ENCODE measurements at regions not wholly inside any gene's neighbourhood (a gene's known extent, or its start where the extent isn't known, plus 50 kb on each side); places are given as distances from the start of the nearest gene placed in this dataset.

GRCh38 chr1:219339466-219339865 is 165.8 kb downstream of the LYPLAL1 start:
- TF ChIP-seq CTCF (IDR thresholded peaks at IDR 0.05 in 2 of 3, conservative IDR thresholded peaks at IDR 0.05 in 1 of 3; ENCODE audit: borderline replicate concordance in 1 of 3, insufficient read depth in 1 of 3, low read depth in 2 of 3, low read length in 2 of 3) (no peak), RAD21 (IDR thresholded peaks at IDR 0.05; ENCODE audit: low read depth) (no peak), POLR2A (IDR thresholded peaks at IDR 0.05; ENCODE audit: borderline replicate concordance, extremely low read depth, insufficient read depth, insufficient read length) (no peak), CEBPB (IDR thresholded peaks at IDR 0.05; ENCODE audit: low read depth) (no peak), POLR2AphosphoS5 (IDR thresholded peaks at IDR 0.05; ENCODE audit: low read depth, low read length) (no peak), EZH2phosphoT487 (IDR thresholded peaks at IDR 0.05; ENCODE audit: borderline replicate concordance) (no peak), SP1 (IDR thresholded peaks at IDR 0.05; ENCODE audit: low read depth) (no peak), EZH2 (IDR thresholded peaks at IDR 0.05) (no peak), REST (IDR thresholded peaks at IDR 0.05; ENCODE audit: low read depth) (no peak)

Measured in HCT116 (cell line).